Activated B cell treated with CpG ODN at 0.5 μM for 24 hours (primary cell): ENCODE measurements at regions not wholly inside any gene's neighbourhood (a gene's known extent, or its start where the extent isn't known, plus 50 kb on each side); places are given as distances from the start of the nearest gene placed in this dataset.

Experiments
- ATAC-seq: fragments of 200-7000 bp; cut with Tn5 transposase; one replicate; pipeline ENCODE4 v1.10.0; 2021; ENCODE audit warnings: low read depth, mild to moderate bottlenecking, moderate library complexity
- CTCF ChIA-PET: fragments of 350-600 bp; sonication (Branson Sonifier 250); formaldehyde crosslinking; loops from one replicate; lab custom pipeline; 2021; ENCODE audit warnings: antibody characterized with exemption; lab: Charles Lee
- POLR2A ChIA-PET: fragments of 350-600 bp; sonication (Branson Sonifier 250); formaldehyde crosslinking; loops from one replicate; lab custom pipeline; 2021; ENCODE audit warnings: antibody characterized with exemption; lab: Charles Lee
- DNase-seq: peaks from one replicate; pipeline ENCODE4 v3.0.0; 2022
- H3K27ac Mint-ChIP-seq: one replicate; pipeline ENCODE4 v1.8.0; 2020; ENCODE audit warnings: mixed read lengths
- H3K27me3 Mint-ChIP-seq: one replicate; pipeline ENCODE4 v1.8.0; 2021; ENCODE audit warnings: mixed read lengths
- H3K36me3 Mint-ChIP-seq: one replicate; pipeline ENCODE4 v1.8.0; 2021; ENCODE audit warnings: low read depth, mixed read lengths
- H3K4me1 Mint-ChIP-seq: one replicate; pipeline ENCODE4 v1.8.0; 2021; ENCODE audit warnings: mixed read lengths
- H3K4me3 Mint-ChIP-seq: one replicate; pipeline ENCODE4 v1.8.0; 2020; ENCODE audit warnings: mild to moderate bottlenecking, mixed read lengths
- H3K9me3 Mint-ChIP-seq: one replicate; pipeline ENCODE4 v1.8.0; 2020; ENCODE audit warnings: mixed read lengths
- intact Hi-C: fragments of 100-400 bp; cut with micrococcal nuclease; formaldehyde crosslinking; loops from one replicate; pipeline ENCODE4 v1.15.1; 2024
- TF ChIP-seq, protein P1 (sequence below): fragments of 200-600 bp; IDR thresholded peaks from one replicate; pipeline ENCODE4 v1.8.0; 2022; ENCODE audit warnings: antibody characterized with exemption, mild to moderate bottlenecking

DNA sequence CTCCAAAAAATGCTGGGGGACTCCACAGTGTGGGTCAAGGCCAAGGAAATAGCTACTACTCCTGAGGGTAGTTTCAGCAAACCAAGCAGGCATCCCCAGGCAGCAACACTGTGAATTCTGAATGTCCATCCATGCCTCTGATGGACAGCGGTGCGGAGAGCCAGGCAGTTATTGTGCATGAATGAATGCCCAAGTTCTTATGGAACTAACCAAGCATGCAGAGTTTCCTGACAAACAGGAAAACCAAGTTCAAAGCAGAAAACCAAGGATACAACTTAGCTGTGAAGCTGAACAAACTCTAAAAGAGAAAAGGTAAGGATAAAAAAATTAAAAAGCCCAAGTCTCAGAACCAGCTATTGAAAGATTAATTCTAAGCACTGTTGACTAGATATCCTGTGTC, 642.6 kb upstream of the HS3ST1 start:
- Mint-ChIP-seq H3K27me3 (no peaks in the 10 kb centered on the region), H3K36me3 (no peaks in the 10 kb centered on the region), H3K27ac (no peak overlapping the region), H3K4me1 (no peaks in the 10 kb centered on the region), H3K4me3 (no peak overlapping the region), H3K9me3 (no peaks in the 10 kb centered on the region)
- POLR2A ChIA-PET, result no interaction called here
- TF ChIP-seq, protein P1, sequence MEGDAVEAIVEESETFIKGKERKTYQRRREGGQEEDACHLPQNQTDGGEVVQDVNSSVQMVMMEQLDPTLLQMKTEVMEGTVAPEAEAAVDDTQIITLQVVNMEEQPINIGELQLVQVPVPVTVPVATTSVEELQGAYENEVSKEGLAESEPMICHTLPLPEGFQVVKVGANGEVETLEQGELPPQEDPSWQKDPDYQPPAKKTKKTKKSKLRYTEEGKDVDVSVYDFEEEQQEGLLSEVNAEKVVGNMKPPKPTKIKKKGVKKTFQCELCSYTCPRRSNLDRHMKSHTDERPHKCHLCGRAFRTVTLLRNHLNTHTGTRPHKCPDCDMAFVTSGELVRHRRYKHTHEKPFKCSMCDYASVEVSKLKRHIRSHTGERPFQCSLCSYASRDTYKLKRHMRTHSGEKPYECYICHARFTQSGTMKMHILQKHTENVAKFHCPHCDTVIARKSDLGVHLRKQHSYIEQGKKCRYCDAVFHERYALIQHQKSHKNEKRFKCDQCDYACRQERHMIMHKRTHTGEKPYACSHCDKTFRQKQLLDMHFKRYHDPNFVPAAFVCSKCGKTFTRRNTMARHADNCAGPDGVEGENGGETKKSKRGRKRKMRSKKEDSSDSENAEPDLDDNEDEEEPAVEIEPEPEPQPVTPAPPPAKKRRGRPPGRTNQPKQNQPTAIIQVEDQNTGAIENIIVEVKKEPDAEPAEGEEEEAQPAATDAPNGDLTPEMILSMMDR, result no peak
- intact Hi-C loops, result no loop called here
- ATAC-seq (no peak), DNase-seq (no peak)
- CTCF ChIA-PET, result no interaction called here

DNA sequence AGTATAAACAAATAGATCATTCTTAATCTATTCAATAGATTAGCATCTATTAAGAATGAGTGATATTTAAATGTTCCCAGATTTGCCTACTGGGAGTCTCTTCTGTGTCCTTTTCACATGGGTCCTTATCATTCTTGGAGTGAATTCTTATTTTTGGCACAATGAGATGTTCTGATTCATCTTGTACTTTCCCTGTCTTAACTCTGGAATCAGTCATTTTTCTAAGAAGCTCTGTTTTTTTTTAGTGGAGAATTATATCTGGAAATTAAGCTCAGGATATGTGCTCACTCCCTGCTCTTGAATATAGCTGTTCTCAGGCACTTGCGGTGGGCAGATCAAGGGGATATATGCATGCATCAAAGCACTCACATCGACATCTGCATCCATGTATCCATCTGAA, 625.3 kb upstream of the HS3ST1 start:
- H3K36me3 Mint-ChIP-seq, result no peaks in the 10 kb centered on the region
- peaks cover 8% of the 10 kb centered on the region for H3K9me3 Mint-ChIP-seq
- no peak overlapping the region for H3K4me3 Mint-ChIP-seq
- POLR2A ChIA-PET, result no interaction called here
- no peak overlapping the region for H3K27ac Mint-ChIP-seq
- TF ChIP-seq, protein P1, result no peak
- no peak for DNase-seq
- intact Hi-C loops, result no loop called here
- no peaks in the 10 kb centered on the region for H3K4me1 Mint-ChIP-seq
- no peak for ATAC-seq
- CTCF ChIA-PET, result no interaction called here
- H3K27me3 Mint-ChIP-seq, result no peaks in the 10 kb centered on the region

DNA sequence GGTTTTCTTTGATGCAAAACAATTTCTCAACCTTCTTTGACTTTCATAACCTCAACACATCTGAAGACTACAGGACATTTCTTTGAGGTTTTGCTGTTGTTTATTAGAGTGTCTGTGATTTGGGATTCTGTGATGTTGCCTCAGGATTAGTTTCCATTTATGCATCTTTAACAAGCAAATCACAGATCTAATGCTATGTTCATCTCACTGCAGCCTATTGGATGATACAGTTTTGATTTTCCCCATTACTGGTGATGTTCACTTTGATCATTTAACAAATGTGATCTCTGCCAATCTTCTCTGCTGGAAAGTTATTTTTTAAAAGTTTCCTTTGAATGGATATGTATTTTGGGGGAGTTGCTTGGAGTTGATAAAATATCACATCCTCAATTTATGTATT, 624.9 kb upstream of the HS3ST1 start:
- TF ChIP-seq, protein P1, result no peak
- POLR2A ChIA-PET, result no interaction called here
- Mint-ChIP-seq H3K27me3 (no peaks in the 10 kb centered on the region), H3K4me1 (no peaks in the 10 kb centered on the region), H3K36me3 (no peaks in the 10 kb centered on the region), H3K9me3 (peaks cover 8% of the 10 kb centered on the region), H3K4me3 (no peak overlapping the region), H3K27ac (no peak overlapping the region)
- no peak for DNase-seq
- no peak for ATAC-seq
- CTCF ChIA-PET, result no interaction called here
- intact Hi-C loops, result no loop called here

DNA sequence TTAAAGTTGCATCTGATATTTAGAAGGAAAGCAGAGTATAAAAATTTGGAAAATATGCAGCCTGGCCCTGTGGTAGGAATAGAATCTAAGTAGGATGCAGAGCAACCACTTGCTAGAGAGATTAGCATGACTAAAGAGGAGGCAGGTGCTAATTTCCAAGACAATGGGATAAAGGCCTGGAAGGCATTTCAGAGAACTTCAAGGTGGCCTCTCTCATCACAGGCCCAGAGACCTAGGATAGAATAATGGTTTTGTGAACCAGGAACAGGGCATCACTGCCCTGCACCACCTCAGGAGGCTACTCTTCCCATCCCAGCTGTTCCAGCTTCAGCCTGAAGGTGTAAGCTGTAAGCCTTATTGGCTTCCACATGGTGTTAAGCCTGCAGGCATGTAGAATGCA, 621.7 kb upstream of the HS3ST1 start:
- CTCF ChIA-PET, result no interaction called here

DNA sequence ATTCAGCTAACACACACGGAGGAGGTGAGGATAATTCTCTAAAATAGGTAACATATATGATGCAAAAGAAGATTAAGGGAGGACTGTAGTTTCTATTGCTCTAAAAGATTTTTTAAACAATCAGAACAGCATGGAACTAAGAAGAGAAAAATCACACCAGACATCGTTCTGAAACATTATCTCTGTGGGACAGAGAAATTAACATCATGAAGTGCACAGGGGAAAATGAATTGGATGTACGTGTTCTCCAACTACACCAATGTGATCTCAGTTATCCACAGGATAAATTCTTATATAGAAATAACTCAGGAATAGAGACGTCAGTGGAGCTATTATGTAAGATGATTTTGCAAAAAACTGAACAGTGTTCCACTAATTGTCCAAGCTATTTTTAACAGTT, 614.1 kb upstream of the HS3ST1 start:
- no peak overlapping the region for H3K27ac Mint-ChIP-seq
- TF ChIP-seq, protein P1, result no peak
- DNase-seq (no peak), ATAC-seq (no peak)
- intact Hi-C loops, result no loop called here
- ChIA-PET CTCF (no interaction called here), POLR2A (no interaction called here)
- H3K36me3 Mint-ChIP-seq, result no peaks in the 10 kb centered on the region
- peaks cover 11% of the 10 kb centered on the region for H3K9me3 Mint-ChIP-seq
- no peaks in the 10 kb centered on the region for H3K27me3 Mint-ChIP-seq
- no peaks in the 10 kb centered on the region for H3K4me1 Mint-ChIP-seq
- H3K4me3 Mint-ChIP-seq, result no peak overlapping the region

More for the DNA sequence above, 621.7 kb upstream of the HS3ST1 start:
- Mint-ChIP-seq H3K9me3 (peaks cover 8% of the 10 kb centered on the region), H3K4me1 (no peaks in the 10 kb centered on the region), H3K4me3 (no peak overlapping the region), H3K27me3 (no peaks in the 10 kb centered on the region), H3K27ac (no peak overlapping the region), H3K36me3 (no peaks in the 10 kb centered on the region)
- POLR2A ChIA-PET, result no interaction called here
- no peak for ATAC-seq
- TF ChIP-seq, protein P1, result no peak
- intact Hi-C loops, result no loop called here
- no peak for DNase-seq
